Right cardiac atrium (tissue), 5 donors: ENCODE measurements at regions not wholly inside any gene's neighbourhood (a gene's known extent, or its start where the extent isn't known, plus 50 kb on each side); places are given as distances from the start of the nearest gene placed in this dataset.

Experiments used
- ATAC-seq, 2 donors: fragments of 200-7000 bp; cut with Tn5 transposase; one replicate each; pipeline versions ENCODE4 v1.8.0 to v1.9.1; 2020; ENCODE audit warnings: moderate library complexity in 2 of 2, mild to moderate bottlenecking in 1 of 2
- DNase-seq, 3 donors: peaks; one replicate each; pipeline ENCODE4 v3.0.0-alpha.2; 2020
- H3K27ac ChIP-seq: one replicate; pipeline ENCODE4 v1.5.1; 2013; ENCODE audit warnings: mild to moderate bottlenecking, low read length, control low read depth, moderate library complexity
- H3K27me3 ChIP-seq: one replicate; pipeline ENCODE4 v1.6.1; 2013; ENCODE audit not compliant: control insufficient read depth, insufficient read depth
- H3K4me1 ChIP-seq: one replicate; pipeline ENCODE4 v1.6.1; 2013; ENCODE audit warnings: low read length; ENCODE audit not compliant: control insufficient read depth, insufficient read depth
- H3K4me3 ChIP-seq: one replicate; pipeline ENCODE4 v1.5.1; 2013; ENCODE audit warnings: low read length, control low read depth
- H3K9me3 ChIP-seq: one replicate; pipeline ENCODE4 v1.6.1; 2013; ENCODE audit warnings: low read length; ENCODE audit not compliant: control insufficient read depth
- WGBS: extraction: QIAGEN DNeasy Blood & Tissue Kit; methylation state at CpG from one replicate; pipeline ENCODE4 v1.1.7; 2013; 5-methylcytosine and 5-hydroxymethylcytosine counted together
- intact Hi-C, 4 donors: fragments of 100-400 bp; cut with DNase I; formaldehyde crosslinking; loops; one replicate each; pipeline versions ENCODE4 v1.11.0 to v1.14.0; 2022 to 2023
- donor health status: healthy with polysubstance abuse.
- donor health status: DM: no; HTN: yes; CAD: no.
- donor health status: DM: no; HTN: no; CAD: no.
- donor health status: DM: no; HTN: yes; CAD: no; lungs with severe emphysema.
- donor health status: DM: yes; HTN: yes; CAD: no.

GRCh38 chr1:239322369-239322768 lies 64.0 kb upstream of the CHRM3 start:
- Histone ChIP-seq H3K4me1 (no peaks in the 10 kb centered on the region), H3K9me3 (no peaks in the 10 kb centered on the region), H3K27me3 (no peaks in the 10 kb centered on the region), H3K27ac (no peak overlapping the region), H3K4me3 (no peak overlapping the region)
- intact Hi-C loops, result no loop called here
- 58% methylated on average over 4 of the region's 4 CpGs for WGBS
- DNase-seq (no peak), ATAC-seq (no peak)

GRCh38 chr1:239321877-239322276 lies 64.5 kb upstream of the CHRM3 start:
- Histone ChIP-seq H3K27ac (no peak overlapping the region), H3K4me1 (no peaks in the 10 kb centered on the region), H3K9me3 (no peaks in the 10 kb centered on the region), H3K4me3 (no peak overlapping the region), H3K27me3 (no peaks in the 10 kb centered on the region)
- intact Hi-C loops, result no loop called here
- no peak for DNase-seq
- ATAC-seq, result no peak
- WGBS, result 93% methylated on average over 1 of the region's 1 CpG

GRCh38 chr1:239317948-239318347 lies 68.4 kb upstream of the CHRM3 start:
- H3K4me3 ChIP-seq, result no peak overlapping the region
- H3K4me1 ChIP-seq, result no peaks in the 10 kb centered on the region
- ATAC-seq, result no peak
- DNase-seq, result no peak
- no peaks in the 10 kb centered on the region for H3K27me3 ChIP-seq
- H3K27ac ChIP-seq, result no peak overlapping the region
- intact Hi-C loops, result no loop called here
- WGBS, result 96% methylated on average over 1 of the region's 1 CpG
- H3K9me3 ChIP-seq, result no peaks in the 10 kb centered on the region

- Histone ChIP-seq H3K4me3 (no peak overlapping the region), H3K27ac (no peak overlapping the region), H3K9me3 (no peaks in the 10 kb centered on the region), H3K4me1 (no peaks in the 10 kb centered on the region), H3K27me3 (no peaks in the 10 kb centered on the region)
- intact Hi-C loops, result no loop called here
- DNase-seq, result no peak
- whole genome bisulfite sequencing, result 85% methylated on average over 3 of the region's 3 CpGs
- ATAC-seq, result no peak
Observed at GRCh38 chr1:239315631-239316217, 70.6 kb upstream of the CHRM3 start.

- Histone ChIP-seq H3K27me3 (no peaks in the 10 kb centered on the region), H3K4me3 (no peak overlapping the region), H3K27ac (no peak overlapping the region), H3K9me3 (no peaks in the 10 kb centered on the region), H3K4me1 (no peaks in the 10 kb centered on the region)
- no peak for DNase-seq
- intact Hi-C loops, result no loop called here
- WGBS, result 64% methylated on average over 5 of the region's 5 CpGs
- no peak for ATAC-seq
Observed at GRCh38 chr1:239311331-239311730, 75.0 kb upstream of the CHRM3 start.

GRCh38 chr1:239308701-239309333 lies 77.6 kb upstream of the CHRM3 start:
- intact Hi-C loops, result no loop called here
- H3K27me3 ChIP-seq, result no peaks in the 10 kb centered on the region
- H3K27ac ChIP-seq, result no peak overlapping the region
- no peaks in the 10 kb centered on the region for H3K9me3 ChIP-seq
- DNase-seq (peak; percentile 8 to 59 (median 33)), ATAC-seq (no peak)
- no peak overlapping the region for H3K4me3 ChIP-seq
- 29% methylated on average over 6 of the region's 6 CpGs for WGBS
- no peaks in the 10 kb centered on the region for H3K4me1 ChIP-seq

GRCh38 chr1:239307886-239308285 lies 78.5 kb upstream of the CHRM3 start:
- intact Hi-C loops, result no loop called here

GRCh38 chr1:239306426-239306825 lies 79.9 kb upstream of the CHRM3 start:
- no peak overlapping the region for H3K4me3 ChIP-seq
- H3K4me1 ChIP-seq, result no peaks in the 10 kb centered on the region
- WGBS, result 83% methylated on average over 5 of the region's 5 CpGs
- intact Hi-C loops, result no loop called here
- ATAC-seq, result no peak
- no peaks in the 10 kb centered on the region for H3K27me3 ChIP-seq
- no peaks in the 10 kb centered on the region for H3K9me3 ChIP-seq
- H3K27ac ChIP-seq, result no peak overlapping the region
- no peak for DNase-seq

More at GRCh38 chr1:239307886-239308285, 78.5 kb upstream of the CHRM3 start:
- no peaks in the 10 kb centered on the region for H3K27me3 ChIP-seq
- no peaks in the 10 kb centered on the region for H3K4me1 ChIP-seq
- no peak overlapping the region for H3K4me3 ChIP-seq
- DNase-seq (no peak), ATAC-seq (no peak)
- no peaks in the 10 kb centered on the region for H3K9me3 ChIP-seq
- no peak overlapping the region for H3K27ac ChIP-seq
- 30% methylated on average over 2 of the region's 2 CpGs for WGBS

- H3K27ac ChIP-seq, result no peak overlapping the region
- 96% methylated on average over 9 of the region's 9 CpGs for WGBS
- H3K9me3 ChIP-seq, result no peaks in the 10 kb centered on the region
- no peaks in the 10 kb centered on the region for H3K27me3 ChIP-seq
- no peak overlapping the region for H3K4me3 ChIP-seq
- intact Hi-C loops, result no loop called here
- ATAC-seq (no peak), DNase-seq (no peak)
- no peaks in the 10 kb centered on the region for H3K4me1 ChIP-seq
Observed at GRCh38 chr1:239303289-239303688, 83.1 kb upstream of the CHRM3 start.

- H3K4me3 ChIP-seq, result no peak overlapping the region
- H3K4me1 ChIP-seq, result no peaks in the 10 kb centered on the region
- ATAC-seq (no peak), DNase-seq (no peak)
- 90% methylated on average over 3 of the region's 3 CpGs for WGBS
- no peaks in the 10 kb centered on the region for H3K27me3 ChIP-seq
- intact Hi-C loops, result no loop called here
- no peak overlapping the region for H3K27ac ChIP-seq
- H3K9me3 ChIP-seq, result no peaks in the 10 kb centered on the region
Observed at GRCh38 chr1:239302696-239303095, 83.7 kb upstream of the CHRM3 start.

- intact Hi-C loops, result no loop called here
- Histone ChIP-seq H3K9me3 (no peaks in the 10 kb centered on the region), H3K27me3 (no peaks in the 10 kb centered on the region), H3K4me3 (no peak overlapping the region), H3K27ac (no peak overlapping the region), H3K4me1 (no peaks in the 10 kb centered on the region)
- ATAC-seq (no peak), DNase-seq (no peak)
- WGBS, result 88% methylated on average over 3 of the region's 3 CpGs
Observed at GRCh38 chr1:239301251-239301650, 85.1 kb upstream of the CHRM3 start.

GRCh38 chr1:239297910-239298309 lies 88.5 kb upstream of the CHRM3 start:
- Histone ChIP-seq H3K4me1 (no peaks in the 10 kb centered on the region), H3K27ac (no peak overlapping the region), H3K9me3 (no peaks in the 10 kb centered on the region), H3K4me3 (no peak overlapping the region), H3K27me3 (no peaks in the 10 kb centered on the region)
- no peak for ATAC-seq
- intact Hi-C loops, result no loop called here
- DNase-seq, result no peak
- WGBS, result 91% methylated on average over 7 of the region's 7 CpGs
